ENCODE measurements at regions not wholly inside any gene's neighbourhood (a gene's known extent, or its start where the extent isn't known, plus 50 kb on each side); places are given as distances from the start of the nearest gene placed in this dataset.

- H3K4me3 ChIP-seq (replicated peaks in 1 of 3), result no peak overlapping the region
- H3K9me3 ChIP-seq, result no peaks in the 10 kb centered on the region
- H3K36me3 ChIP-seq, result no peaks in the 10 kb centered on the region
- 63 to 69% methylated on average over 4 of the region's 4 CpGs for WGBS, 2 donors
- intact Hi-C loops (cut with DNase I), result no loop called here
- no peaks in the 10 kb centered on the region for H3K4me1 ChIP-seq
- H3K27me3 ChIP-seq, result no peaks in the 10 kb centered on the region
- H3K27ac ChIP-seq, result no peak overlapping the region
- TF ChIP-seq CTCF (IDR thresholded peaks at IDR 0.05), result no peak
- TF ChIP-seq POLR2A (IDR thresholded peaks at IDR 0.05), result no peak
- no peak for DNase-seq
These were observed 465.4 kb downstream of the CDH11 start for GRCh38 chr16:64656471-64656870.

DNA sequence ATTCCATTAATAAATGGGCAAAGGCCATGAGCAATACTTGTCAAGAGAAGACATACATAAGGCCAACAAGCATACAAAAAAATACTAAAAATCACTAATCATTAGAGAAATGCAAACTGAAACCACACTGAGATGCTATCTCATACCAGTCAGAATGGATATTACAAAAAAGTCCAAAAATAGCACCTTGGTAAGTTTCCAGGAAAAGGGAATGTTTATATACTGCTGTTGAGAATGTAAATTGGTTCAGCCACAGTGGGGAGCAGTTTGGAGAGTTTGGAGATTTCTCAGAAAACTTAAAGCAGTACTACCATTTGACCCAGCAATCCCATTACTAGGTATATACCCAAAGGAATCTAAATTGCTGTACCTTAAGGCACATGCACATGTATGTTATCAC lies 467.7 kb downstream of the CDH11 start:
- Histone ChIP-seq H3K4me1 (no peaks in the 10 kb centered on the region), H3K27me3 (no peaks in the 10 kb centered on the region), H3K27ac (no peak overlapping the region), H3K9me3 (no peaks in the 10 kb centered on the region), H3K36me3 (no peaks in the 10 kb centered on the region), H3K4me3 (replicated peaks in 1 of 3) (no peak overlapping the region)
- TF ChIP-seq POLR2A (IDR thresholded peaks at IDR 0.05), result no peak
- no peak for TF ChIP-seq CTCF (IDR thresholded peaks at IDR 0.05)
- intact Hi-C loops (cut with DNase I), result no loop called here
- DNase-seq, result no peak

DNA sequence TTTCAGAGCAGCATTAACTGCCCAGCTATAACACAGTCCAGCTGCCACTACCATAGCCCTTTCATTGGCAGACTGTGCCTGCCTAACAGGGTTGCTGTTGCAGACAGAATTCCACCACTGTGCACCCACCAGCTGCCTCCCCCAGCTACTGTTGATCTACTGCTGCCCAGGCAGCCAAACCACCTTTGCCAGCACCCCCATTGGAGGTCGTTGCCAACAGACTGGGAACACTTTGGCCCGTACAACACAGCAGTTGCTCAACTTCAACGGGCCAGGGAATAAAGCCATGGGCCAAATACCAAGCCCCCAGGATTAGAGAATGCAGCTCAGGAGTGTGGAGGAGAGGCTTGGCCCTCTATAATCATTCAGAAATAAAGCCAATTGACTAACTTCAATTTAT lies 473.6 kb downstream of the CDH11 start:
- DNase-seq, result no peak
- WGBS, 2 donors, result 45 to 79% methylated on average over 3 of the region's 3 CpGs
- H3K4me1 ChIP-seq, result no peaks in the 10 kb centered on the region
- TF ChIP-seq CTCF (IDR thresholded peaks at IDR 0.05), result no peak
- TF ChIP-seq POLR2A (IDR thresholded peaks at IDR 0.05), result no peak
- intact Hi-C loops (cut with DNase I), result no loop called here
- H3K9me3 ChIP-seq, result no peaks in the 10 kb centered on the region
- H3K27me3 ChIP-seq, result no peaks in the 10 kb centered on the region
- H3K27ac ChIP-seq, result no peak overlapping the region
- no peaks in the 10 kb centered on the region for H3K36me3 ChIP-seq
- no peak overlapping the region for H3K4me3 ChIP-seq (replicated peaks in 1 of 3)

GRCh38 chr16:64641343-64641742 lies 480.5 kb downstream of the CDH11 start:
- H3K27ac ChIP-seq, result no peak overlapping the region
- no peaks in the 10 kb centered on the region for H3K4me1 ChIP-seq
- 96 to 98% methylated on average over 3 of the region's 3 CpGs for WGBS, 2 donors
- H3K9me3 ChIP-seq, result no peaks in the 10 kb centered on the region
- TF ChIP-seq POLR2A (IDR thresholded peaks at IDR 0.05), result no peak
- no peak for TF ChIP-seq CTCF (IDR thresholded peaks at IDR 0.05)
- no peak overlapping the region for H3K4me3 ChIP-seq (replicated peaks in 1 of 3)
- DNase-seq, result no peak
- intact Hi-C loops (cut with DNase I), result no loop called here
- H3K27me3 ChIP-seq, result no peaks in the 10 kb centered on the region
- no peaks in the 10 kb centered on the region for H3K36me3 ChIP-seq

DNA sequence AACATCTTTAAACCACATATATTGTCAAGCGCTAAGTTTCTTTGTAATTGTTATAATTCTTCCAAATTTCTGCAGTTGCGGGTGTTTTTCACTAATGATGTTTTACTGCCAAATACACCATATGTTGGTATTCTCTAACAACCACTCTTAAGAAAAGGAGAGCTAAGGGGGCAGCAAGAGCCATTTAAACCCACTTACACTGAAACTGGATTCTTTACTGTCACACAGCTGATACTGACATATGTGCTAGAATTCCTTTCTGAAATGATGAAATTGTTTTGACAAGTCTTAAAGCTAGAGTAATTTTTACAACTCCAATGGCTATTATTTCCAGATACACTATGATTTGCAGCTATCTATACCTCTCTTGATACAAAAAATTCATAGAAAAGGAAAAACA lies 483.1 kb downstream of the CDH11 start:
- DNase-seq, result no peak
- Histone ChIP-seq H3K4me3 (replicated peaks in 1 of 3) (no peak overlapping the region), H3K27me3 (no peaks in the 10 kb centered on the region), H3K4me1 (no peaks in the 10 kb centered on the region), H3K36me3 (no peaks in the 10 kb centered on the region), H3K9me3 (no peaks in the 10 kb centered on the region), H3K27ac (no peak overlapping the region)
- WGBS, 2 donors, result 92 to 99% methylated on average over 2 of the region's 2 CpGs
- intact Hi-C loops (cut with DNase I), result no loop called here
- no peak for TF ChIP-seq POLR2A (IDR thresholded peaks at IDR 0.05)
- no peak for TF ChIP-seq CTCF (IDR thresholded peaks at IDR 0.05)

Data from thyroid gland (tissue), 4 donors.